Endothelial cell of umbilical vein (primary cell): ENCODE measurements at regions not wholly inside any gene's neighbourhood (a gene's known extent, or its start where the extent isn't known, plus 50 kb on each side); places are given as distances from the start of the nearest gene placed in this dataset.

Source experiments
- BruUV-seq: library from RNA; stranded (reverse); fragments of 400-500 nt; replicated peaks from 2 replicates; lab custom pipeline; 2021; lab: Mats Ljungman, UMichigan
- CTCF ChIA-PET: fragments of 300-600, 350-600 bp; sonication (Branson Sonifier 250); formaldehyde crosslinking; loops from one replicate; lab custom pipeline; 2021; ENCODE audit warnings: antibody characterized with exemption, inconsistent platforms; lab: Charles Lee
- POLR2A ChIA-PET: fragments of 300-600, 350-600 bp; sonication (Branson Sonifier 250); formaldehyde crosslinking; loops from one replicate; lab custom pipeline; 2021; ENCODE audit warnings: antibody characterized with exemption, inconsistent platforms; lab: Charles Lee
- DNase-seq: peaks from one replicate; pipeline ENCODE4 v3.0.0-alpha.2; 2011; ENCODE audit warnings: low read depth, low spot score
- FAIRE-seq: peaks from 2 replicates; lab custom pipeline; 2011; peaks lifted over from hg19 to GRCh38; lab: Jason Lieb, UNC
- H2AFZ ChIP-seq: 2 replicates; pipeline ENCODE4 v1.6.0; 2012; ENCODE audit warnings: low read depth, low read length, control low read depth, inconsistent platforms
- H3K27ac ChIP-seq: 2 replicates; pipeline ENCODE4 v1.5.1; 2011; ENCODE audit warnings: low read depth, mild to moderate bottlenecking, control low read depth, low read length, moderate library complexity; ENCODE audit not compliant: insufficient read depth
- H3K27me3 ChIP-seq, 2 experiments: 2 replicates each; pipeline versions ENCODE4 v1.6.0 to v1.6.1; 2011; ENCODE audit warnings: low read length in 2 of 2, mixed read lengths in 1 of 2; ENCODE audit not compliant: control insufficient read depth in 2 of 2, insufficient read depth in 2 of 2
- H3K36me3 ChIP-seq, 2 experiments: 2 replicates in 1 of 2; 3 replicates in 1 of 2; pipeline ENCODE4 v1.5.1; 2011; ENCODE audit warnings: low read length in 2 of 2, mild to moderate bottlenecking in 1 of 2, moderate library complexity in 1 of 2; ENCODE audit not compliant: control insufficient read depth in 2 of 2, insufficient read depth in 2 of 2; ENCODE audit errors: extremely low read depth in 1 of 2
- H3K4me1 ChIP-seq: 3 replicates; pipeline ENCODE4 v1.5.1; 2011; ENCODE audit warnings: mild to moderate bottlenecking, low read length; ENCODE audit not compliant: control insufficient read depth, insufficient read depth; ENCODE audit errors: extremely low read depth
- H3K4me2 ChIP-seq: 2 replicates; pipeline ENCODE4 v1.6.1; 2011; ENCODE audit warnings: low read length, control low read depth, mixed read lengths; ENCODE audit not compliant: insufficient read depth
- H3K4me3 ChIP-seq, 3 experiments: fragments of 200-600 bp in 1 of 3; sonication (generic), shearing (Covaris generic) in 1 of 3; replicated peaks in 1 of 3; 2 replicates each; pipeline ENCODE4 v1.5.1; 2011 to 2016; ENCODE audit warnings: control low read depth in 3 of 3, low read length in 3 of 3, mild to moderate bottlenecking in 2 of 3, inconsistent platforms in 1 of 3, low read depth in 1 of 3, moderate library complexity in 1 of 3; ENCODE audit not compliant: insufficient read depth in 1 of 3
- H3K79me2 ChIP-seq: 2 replicates; pipeline ENCODE4 v1.6.0; 2012; ENCODE audit warnings: low read length, inconsistent platforms; ENCODE audit not compliant: control insufficient read depth, insufficient read depth
- H3K9ac ChIP-seq: replicated peaks from 2 replicates; pipeline ENCODE3; 2011; ENCODE audit warnings: low read length, control low read depth; ENCODE audit not compliant: insufficient read depth; ENCODE audit errors: extremely low read depth
- H3K9me1 ChIP-seq: replicated peaks from 3 replicates; pipeline ENCODE4 v1.6.0; 2011; ENCODE audit warnings: mild to moderate bottlenecking, low read length; ENCODE audit not compliant: control insufficient read depth, insufficient read depth; ENCODE audit errors: extremely low read depth
- H3K9me3 ChIP-seq: replicated peaks from 2 replicates; pipeline ENCODE4 v1.5.1; 2012; ENCODE audit warnings: low read length, inconsistent platforms; ENCODE audit not compliant: control insufficient read depth, insufficient read depth
- H4K20me1 ChIP-seq: replicated peaks from 2 replicates; pipeline ENCODE3; 2011; ENCODE audit warnings: mild to moderate bottlenecking, low read length; ENCODE audit not compliant: control insufficient read depth, insufficient read depth; ENCODE audit errors: extremely low read depth
- CTCF ChIP-seq, 2 donors: IDR thresholded peaks; 1 replicate in 1 of 2; 2 replicates in 1 of 2; pipeline ENCODE4 v1.5.1; 2011; ENCODE audit warnings: low read length in 2 of 2, mild to moderate bottlenecking in 2 of 2, moderate library complexity in 2 of 2, control low read depth in 1 of 2, inconsistent platforms in 1 of 2, low read depth in 1 of 2; ENCODE audit not compliant: insufficient read depth in 1 of 2; ENCODE audit errors: extremely low read depth in 1 of 2
- EZH2 ChIP-seq: IDR thresholded peaks from 2 replicates; pipeline ENCODE4 v1.6.1; 2012; ENCODE audit warnings: borderline replicate concordance, low read depth, mild to moderate bottlenecking, moderate library complexity, low read length, inconsistent platforms; ENCODE audit not compliant: severe bottlenecking
- FOS ChIP-seq: IDR thresholded peaks from 2 replicates; pipeline ENCODE4 v1.6.1; 2011; ENCODE audit warnings: mild to moderate bottlenecking, low read length, moderate library complexity, borderline replicate concordance; ENCODE audit not compliant: insufficient read depth
- GATA2 ChIP-seq: IDR thresholded peaks from 2 replicates; pipeline ENCODE4 v1.7.0; 2011; ENCODE audit warnings: low read depth, mild to moderate bottlenecking, moderate library complexity, mixed read lengths, low read length; ENCODE audit not compliant: insufficient read length, insufficient read depth
- JUN ChIP-seq: IDR thresholded peaks from 2 replicates; pipeline ENCODE4 v1.6.1; 2011; ENCODE audit warnings: borderline replicate concordance, low read depth; ENCODE audit not compliant: insufficient read length, insufficient read depth
- MAX ChIP-seq: IDR thresholded peaks from 2 replicates; pipeline ENCODE4 v1.6.1; 2011; ENCODE audit not compliant: insufficient read depth, insufficient read length
- MYC ChIP-seq: IDR thresholded peaks from one replicate; pipeline ENCODE4 v1.6.1; 2011; ENCODE audit warnings: mild to moderate bottlenecking, low read depth, low read length
- POLR2A ChIP-seq: IDR thresholded peaks from 2 replicates; pipeline ENCODE4 v1.6.1; 2012; ENCODE audit warnings: low read depth, mild to moderate bottlenecking, control low read depth, low read length
- POLR2AphosphoS5 ChIP-seq: IDR thresholded peaks from 2 replicates; pipeline ENCODE4 v1.6.1; 2012; ENCODE audit warnings: low read depth, mild to moderate bottlenecking, control low read depth, low read length, moderate library complexity; ENCODE audit not compliant: insufficient read depth
- dilution Hi-C: fragments of 300-500 bp; cut with MboI; formaldehyde crosslinking; loops from one replicate; pipeline ENCODE4 v1.15.0; 2019; ENCODE audit warnings: low sequenced_read_pairs; ENCODE audit not compliant: extremely low pct_ligation_motif_present
- intact Hi-C: fragments of 100-400 bp; cut with micrococcal nuclease; formaldehyde crosslinking; loops from one replicate; pipeline ENCODE4 v1.10.0; 2022

- BruUV-seq = no TSS peak
- Histone ChIP-seq H3K36me3 (no peaks in the 10 kb centered on the region), H3K4me3 (no peak overlapping the region), H3K9ac (no peak overlapping the region), H3K9me1 (no peaks in the 10 kb centered on the region), H2AFZ (no peak overlapping the region), H3K27ac (no peak overlapping the region), H3K9me3 (peaks cover 11% of the 10 kb centered on the region), H3K27me3 (no peaks in the 10 kb centered on the region), H3K4me2 (no peak overlapping the region), H4K20me1 (no peaks in the 10 kb centered on the region), H3K79me2 (no peaks in the 10 kb centered on the region), H3K4me1 (no peaks in the 10 kb centered on the region)
- intact Hi-C loops (no loop called here), dilution Hi-C loops (no loop called here)
- CTCF ChIA-PET = no interaction called here
- POLR2A ChIA-PET = no interaction called here
- FAIRE-seq = no peak
- TF ChIP-seq FOS = no peak
- TF ChIP-seq MYC = no peak
- TF ChIP-seq MAX = no peak
- TF ChIP-seq JUN = no peak
- TF ChIP-seq EZH2 = no peak
- TF ChIP-seq GATA2 = no peak
- no peak for TF ChIP-seq CTCF (IDR thresholded peaks at IDR 0.05; ENCODE audit: extremely low read depth in 1 of 2, insufficient read depth in 1 of 2, low read depth in 1 of 2, low read length in 2 of 2)
- no peak for TF ChIP-seq POLR2A
- no peak for TF ChIP-seq POLR2AphosphoS5
- no peak for DNase-seq
Observed at GRCh38 chr15:27673766-27674445, 425.2 kb downstream of the OCA2 start.
